ENCODE measurements at regions not wholly inside any gene's neighbourhood (a gene's known extent, or its start where the extent isn't known, plus 50 kb on each side); places are given as distances from the start of the nearest gene placed in this dataset.

DNA sequence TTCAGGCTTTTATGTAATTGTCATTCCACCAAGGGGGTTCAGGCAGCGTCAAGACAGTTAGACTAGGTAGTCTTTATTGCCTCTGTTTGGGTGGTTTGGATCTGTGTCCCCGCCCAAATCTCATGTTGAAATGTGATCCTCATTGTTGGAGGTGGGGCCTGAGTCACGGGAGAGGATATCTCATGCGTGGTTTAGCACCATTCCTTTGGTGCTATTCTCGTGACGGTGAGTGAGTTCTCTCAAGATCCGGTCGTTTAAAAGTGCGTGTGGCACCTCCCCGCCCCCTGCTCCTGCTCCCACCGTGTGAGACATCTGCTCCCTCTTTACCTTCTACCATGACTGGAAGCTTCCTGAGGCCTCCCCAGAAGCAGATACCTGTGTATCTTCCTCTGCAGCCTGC lies 51.3 kb upstream of the FOXC1 start:
- intact Hi-C loops (cut with DNase I) = no loop called here
- Histone ChIP-seq H3K9me3 (no peaks in the 10 kb centered on the region), H3K36me3 (no peaks in the 10 kb centered on the region), H3K4me1 (no peaks in the 10 kb centered on the region), H3K27me3 (ENCODE audit: low read depth) (peaks cover 6% of the 10 kb centered on the region), H3K27ac (no peak overlapping the region), H3K4me3 (no peak overlapping the region)
- no peak for DNase-seq
- TF ChIP-seq, protein P1, sequence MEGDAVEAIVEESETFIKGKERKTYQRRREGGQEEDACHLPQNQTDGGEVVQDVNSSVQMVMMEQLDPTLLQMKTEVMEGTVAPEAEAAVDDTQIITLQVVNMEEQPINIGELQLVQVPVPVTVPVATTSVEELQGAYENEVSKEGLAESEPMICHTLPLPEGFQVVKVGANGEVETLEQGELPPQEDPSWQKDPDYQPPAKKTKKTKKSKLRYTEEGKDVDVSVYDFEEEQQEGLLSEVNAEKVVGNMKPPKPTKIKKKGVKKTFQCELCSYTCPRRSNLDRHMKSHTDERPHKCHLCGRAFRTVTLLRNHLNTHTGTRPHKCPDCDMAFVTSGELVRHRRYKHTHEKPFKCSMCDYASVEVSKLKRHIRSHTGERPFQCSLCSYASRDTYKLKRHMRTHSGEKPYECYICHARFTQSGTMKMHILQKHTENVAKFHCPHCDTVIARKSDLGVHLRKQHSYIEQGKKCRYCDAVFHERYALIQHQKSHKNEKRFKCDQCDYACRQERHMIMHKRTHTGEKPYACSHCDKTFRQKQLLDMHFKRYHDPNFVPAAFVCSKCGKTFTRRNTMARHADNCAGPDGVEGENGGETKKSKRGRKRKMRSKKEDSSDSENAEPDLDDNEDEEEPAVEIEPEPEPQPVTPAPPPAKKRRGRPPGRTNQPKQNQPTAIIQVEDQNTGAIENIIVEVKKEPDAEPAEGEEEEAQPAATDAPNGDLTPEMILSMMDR (IDR thresholded peaks at IDR 0.05) = no peak
- no peak for ATAC-seq
